ENCODE measurements at regions not wholly inside any gene's neighbourhood (a gene's known extent, or its start where the extent isn't known, plus 50 kb on each side); places are given as distances from the start of the nearest gene placed in this dataset.

DNA sequence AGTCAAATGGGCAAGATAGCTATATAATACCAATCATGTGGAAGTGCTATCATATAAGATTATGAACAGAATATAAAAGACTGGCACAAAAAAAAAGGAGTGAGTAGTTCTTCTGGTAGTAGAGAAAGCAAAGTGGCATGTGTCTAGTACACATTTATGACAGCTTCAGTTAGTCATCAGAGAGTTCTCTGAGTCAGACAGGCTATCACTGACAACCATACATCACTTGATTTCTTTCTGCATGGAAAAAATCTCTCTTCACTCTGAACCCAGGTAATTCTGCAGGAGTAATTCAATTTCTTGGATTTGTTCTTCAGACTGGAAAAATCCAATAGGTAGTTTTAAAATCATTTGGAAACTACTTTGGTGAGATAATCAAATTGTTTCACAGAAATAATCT is 286.8 kb upstream of the ANO3 start:
- TF ChIP-seq POLR2A (IDR thresholded peaks at IDR 0.05; ENCODE audit: low read length) (no peak), GATA1 (IDR thresholded peaks at IDR 0.05; ENCODE audit: low read depth, low read length) (no peak)

All from erythroblast (primary cell).